Uterus (tissue), 3 donors: ENCODE measurements at regions not wholly inside any gene's neighbourhood (a gene's known extent, or its start where the extent isn't known, plus 50 kb on each side); places are given as distances from the start of the nearest gene placed in this dataset.

ENCODE experiments used
- DNase-seq, 2 donors: peaks; one replicate each; pipeline ENCODE4 v3.0.0-alpha.2; 2019 to 2020
- H3K27ac ChIP-seq, 2 donors: fragments of 200-600 bp; sonication (generic); 1 replicate in 1 of 2; 2 replicates in 1 of 2; pipeline ENCODE4 v1.5.1; 2016 to 2018
- H3K27me3 ChIP-seq, 2 donors: fragments of 200-600 bp; sonication (generic); one replicate each; pipeline ENCODE4 v1.5.1; 2018 to 2019; ENCODE audit warnings: control low read depth in 1 of 2
- H3K36me3 ChIP-seq, 2 donors: fragments of 200-600 bp; sonication (generic); one replicate each; pipeline ENCODE4 v1.5.1; 2019; ENCODE audit warnings: control low read depth in 1 of 2
- H3K4me1 ChIP-seq, 2 donors: fragments of 200-600 bp; sonication (generic); one replicate each; pipeline ENCODE4 v1.5.1; 2018 to 2019; ENCODE audit warnings: control low read depth in 1 of 2
- H3K4me3 ChIP-seq, 2 donors: fragments of 200-600 bp; sonication (generic); 1 replicate in 1 of 2; 2 replicates in 1 of 2; pipeline ENCODE4 v1.5.1; 2018 to 2019; ENCODE audit warnings: mild to moderate bottlenecking in 1 of 2
- H3K9me3 ChIP-seq, 2 donors: fragments of 200-600 bp; sonication (generic); one replicate each; pipeline ENCODE4 v1.5.1; 2019; ENCODE audit warnings: control low read depth in 1 of 2
- CTCF ChIP-seq, 4 experiments: fragments of 200-600 bp in 2 of 4; fragments of 450-650 bp in 2 of 4; sonication (generic) in 2 of 4; IDR thresholded peaks; one replicate each; pipeline ENCODE4 v1.5.1; 2016 to 2019; ENCODE audit warnings: antibody characterized with exemption in 4 of 4, mild to moderate bottlenecking in 2 of 4, moderate library complexity in 1 of 4
- POLR2A ChIP-seq, 2 donors: fragments of 450-650 bp; IDR thresholded peaks; one replicate each; pipeline ENCODE4 v1.6.1; 2016; ENCODE audit warnings: antibody characterized with exemption in 2 of 2, mild to moderate bottlenecking in 1 of 2, moderate library complexity in 1 of 2
- intact Hi-C: fragments of 100-400 bp; cut with DNase I; formaldehyde crosslinking; loops from one replicate; pipeline ENCODE4 v1.15.1; 2023; ENCODE audit warnings: low total_unique reads
- donor health status: DM: yes; HTN: yes; CAD: no.

DNA sequence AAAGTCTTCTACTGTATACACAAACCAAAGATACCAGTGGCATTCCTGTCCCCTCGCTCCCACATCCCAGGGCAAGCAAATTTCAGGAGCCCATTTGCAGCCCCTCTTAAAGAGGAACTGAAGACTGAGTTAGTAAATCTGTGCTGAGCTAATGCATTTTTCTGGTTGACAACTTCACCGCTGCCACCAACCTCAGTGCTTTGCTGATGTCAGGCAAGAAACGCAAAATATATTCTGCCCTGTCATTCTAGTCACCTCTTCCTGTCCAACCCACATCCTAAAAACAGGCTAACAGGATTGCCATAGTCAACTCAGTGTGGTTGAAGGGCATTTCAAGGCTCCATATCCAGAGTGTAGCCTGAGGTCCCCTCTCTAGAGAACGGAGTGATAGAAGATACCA is 59.4 kb upstream of the FICD start:
- no peak for DNase-seq
- no peaks in the 10 kb centered on the region for H3K9me3 ChIP-seq

DNA sequence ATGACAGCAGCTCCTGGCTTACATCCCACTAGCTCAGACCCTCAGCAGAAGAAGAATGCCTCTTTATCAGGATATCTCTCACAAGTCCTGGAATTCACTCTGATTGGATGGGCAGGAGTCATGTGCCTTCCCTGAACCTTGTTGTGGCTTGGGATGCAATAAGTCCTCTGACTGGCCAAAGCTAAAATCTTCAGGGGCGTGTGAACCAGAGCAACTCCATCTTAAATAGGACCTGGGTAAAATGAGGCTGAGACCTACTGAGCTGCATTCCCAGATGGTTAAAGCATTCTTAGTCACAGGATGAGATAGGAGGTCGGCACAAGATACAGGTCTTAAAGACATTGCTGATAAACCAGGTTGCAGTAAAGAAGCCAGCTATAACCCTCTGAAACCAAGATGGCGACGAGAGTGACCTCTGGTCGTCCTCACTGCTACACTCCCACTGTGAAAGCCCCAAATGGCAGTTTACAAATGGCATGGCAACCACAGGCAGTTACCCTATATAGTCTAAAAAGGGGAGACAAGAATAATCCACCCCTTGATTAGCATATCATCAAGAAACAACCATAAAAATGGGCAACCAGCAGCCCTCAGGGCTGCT is 60.4 kb upstream of the FICD start:
- intact Hi-C loops, result no loop called here
- Histone ChIP-seq H3K4me1 (no peaks in the 10 kb centered on the region), H3K36me3 (no peaks in the 10 kb centered on the region), H3K4me3 (no peak overlapping the region), H3K27me3 (no peaks in the 10 kb centered on the region), H3K27ac (no peak overlapping the region), H3K9me3 (no peaks in the 10 kb centered on the region)
- no peak for TF ChIP-seq CTCF (IDR thresholded peaks at IDR 0.05)
- no peak for TF ChIP-seq POLR2A (IDR thresholded peaks at IDR 0.05)
- no peak for DNase-seq

More for the DNA sequence above, 59.4 kb upstream of the FICD start:
- H3K36me3 ChIP-seq, result no peaks in the 10 kb centered on the region
- H3K27ac ChIP-seq, result no peak overlapping the region
- H3K27me3 ChIP-seq, result no peaks in the 10 kb centered on the region
- intact Hi-C loops, result no loop called here
- no peak overlapping the region for H3K4me3 ChIP-seq
- H3K4me1 ChIP-seq, result no peaks in the 10 kb centered on the region
- TF ChIP-seq CTCF (IDR thresholded peaks at IDR 0.05), result no peak
- no peak for TF ChIP-seq POLR2A (IDR thresholded peaks at IDR 0.05)

DNA sequence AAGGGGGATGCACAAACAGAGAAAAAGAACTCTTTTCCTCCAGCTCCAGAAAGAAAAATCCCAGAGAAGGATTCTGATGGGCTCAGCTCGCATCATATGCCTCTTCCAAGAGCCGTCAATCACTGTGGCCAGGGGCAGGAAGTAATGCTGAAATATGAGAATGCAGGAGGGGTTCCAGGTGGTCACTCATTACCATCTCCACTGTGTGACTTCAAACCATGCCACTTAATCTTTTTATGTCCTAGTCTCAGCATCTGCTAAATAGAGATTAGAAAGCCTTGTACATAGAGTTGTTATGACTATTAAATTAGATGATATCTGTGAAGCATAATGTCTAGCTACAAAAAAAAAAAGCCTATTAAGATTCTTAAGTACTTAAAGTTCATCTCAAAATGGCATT is 65.6 kb upstream of the FICD start:
- Histone ChIP-seq H3K4me3 (no peak overlapping the region), H3K9me3 (no peaks in the 10 kb centered on the region), H3K36me3 (no peaks in the 10 kb centered on the region), H3K27ac (no peak overlapping the region), H3K27me3 (no peaks in the 10 kb centered on the region), H3K4me1 (no peaks in the 10 kb centered on the region)
- intact Hi-C loops, result no loop called here
- TF ChIP-seq POLR2A (IDR thresholded peaks at IDR 0.05) (no peak), CTCF (IDR thresholded peaks at IDR 0.05) (no peak)
- no peak for DNase-seq

GRCh38 chr12:108448246-108448645 is 66.8 kb upstream of the FICD start:
- no peak for DNase-seq
- Histone ChIP-seq H3K4me3 (no peak overlapping the region), H3K27ac (no peak overlapping the region), H3K9me3 (no peaks in the 10 kb centered on the region), H3K4me1 (no peaks in the 10 kb centered on the region), H3K27me3 (no peaks in the 10 kb centered on the region), H3K36me3 (no peaks in the 10 kb centered on the region)
- no peak for TF ChIP-seq POLR2A (IDR thresholded peaks at IDR 0.05)
- TF ChIP-seq CTCF (IDR thresholded peaks at IDR 0.05), result no peak
- intact Hi-C loops, result no loop called here

- intact Hi-C loops, result no loop called here
- no peaks in the 10 kb centered on the region for H3K27me3 ChIP-seq
- TF ChIP-seq POLR2A (IDR thresholded peaks at IDR 0.05) (no peak), CTCF (IDR thresholded peaks at IDR 0.05) (no peak)
- no peaks in the 10 kb centered on the region for H3K4me1 ChIP-seq
- no peaks in the 10 kb centered on the region for H3K9me3 ChIP-seq
- no peaks in the 10 kb centered on the region for H3K36me3 ChIP-seq
- H3K4me3 ChIP-seq, result no peak overlapping the region
- peak overlapping the region; percentile 21 to 73 for H3K27ac ChIP-seq
- no peak for DNase-seq
These were observed 67.8 kb upstream of the FICD start for GRCh38 chr12:108447168-108447832.
